ENCODE measurements at regions not wholly inside any gene's neighbourhood (a gene's known extent, or its start where the extent isn't known, plus 50 kb on each side); places are given as distances from the start of the nearest gene placed in this dataset.
"Not testable (repeated sequence)": the region's sequence is repeated elsewhere in the genome, so short reads cannot be mapped to it uniquely, and the experiment has no call there.

- ATAC-seq: no peak
- no peak for DNase-seq
- Mint-ChIP-seq H3K27ac (no peak overlapping the region), H3K27me3 (peaks cover 5% of the 10 kb centered on the region), H3K4me3 (no peak overlapping the region), H3K9me3 (no peaks in the 10 kb centered on the region), H3K36me3 (ENCODE audit: low read depth) (no peaks in the 10 kb centered on the region), H3K4me1 (no peaks in the 10 kb centered on the region)
Measured at GRCh38 chr13:74743992-74744391, 609.8 kb upstream of the KLF12 start.

GRCh38 chr13:74741732-74742131 lies 607.5 kb upstream of the KLF12 start:
- no peaks in the 10 kb centered on the region for H3K4me1 Mint-ChIP-seq
- no peak for ATAC-seq
- H3K9me3 Mint-ChIP-seq: no peaks in the 10 kb centered on the region
- H3K36me3 Mint-ChIP-seq (ENCODE audit: low read depth): no peaks in the 10 kb centered on the region
- H3K27ac Mint-ChIP-seq: no peak overlapping the region
- DNase-seq: no peak
- H3K4me3 Mint-ChIP-seq: no peak overlapping the region
- peaks cover 3% of the 10 kb centered on the region for H3K27me3 Mint-ChIP-seq

GRCh38 chr13:74732736-74733385 lies 598.7 kb upstream of the KLF12 start:
- H3K4me3 Mint-ChIP-seq: no peak overlapping the region
- no peak overlapping the region for H3K27ac Mint-ChIP-seq
- no peaks in the 10 kb centered on the region for H3K36me3 Mint-ChIP-seq (ENCODE audit: low read depth)
- H3K27me3 Mint-ChIP-seq: no peaks in the 10 kb centered on the region
- H3K9me3 Mint-ChIP-seq: no peaks in the 10 kb centered on the region
- no peak for ATAC-seq
- no peaks in the 10 kb centered on the region for H3K4me1 Mint-ChIP-seq
- DNase-seq: no peak

GRCh38 chr13:74731731-74732130 lies 597.5 kb upstream of the KLF12 start:
- H3K27me3 Mint-ChIP-seq: no peaks in the 10 kb centered on the region
- H3K27ac Mint-ChIP-seq: no peak overlapping the region
- ATAC-seq: no peak
- H3K9me3 Mint-ChIP-seq: no peaks in the 10 kb centered on the region
- DNase-seq: no peak
- H3K4me1 Mint-ChIP-seq: no peaks in the 10 kb centered on the region
- no peak overlapping the region for H3K4me3 Mint-ChIP-seq
- no peaks in the 10 kb centered on the region for H3K36me3 Mint-ChIP-seq (ENCODE audit: low read depth)

- no peak for DNase-seq
- H3K9me3 Mint-ChIP-seq: no peaks in the 10 kb centered on the region
Measured at GRCh38 chr13:74730556-74731331, 596.5 kb upstream of the KLF12 start.

GRCh38 chr13:74726206-74726605 lies 592.0 kb upstream of the KLF12 start:
- H3K4me1 Mint-ChIP-seq: no peaks in the 10 kb centered on the region
- H3K9me3 Mint-ChIP-seq: no peaks in the 10 kb centered on the region
- ATAC-seq (no peak), DNase-seq (no peak)
- H3K27me3 Mint-ChIP-seq: no peaks in the 10 kb centered on the region
- H3K36me3 Mint-ChIP-seq (ENCODE audit: low read depth): no peaks in the 10 kb centered on the region
- no peak overlapping the region for H3K27ac Mint-ChIP-seq
- no peak overlapping the region for H3K4me3 Mint-ChIP-seq

More at GRCh38 chr13:74730556-74731331, 596.5 kb upstream of the KLF12 start:
- H3K4me1 Mint-ChIP-seq: no peaks in the 10 kb centered on the region
- no peaks in the 10 kb centered on the region for H3K36me3 Mint-ChIP-seq (ENCODE audit: low read depth)
- H3K4me3 Mint-ChIP-seq: no peak overlapping the region
- no peak overlapping the region for H3K27ac Mint-ChIP-seq
- no peaks in the 10 kb centered on the region for H3K27me3 Mint-ChIP-seq
- ATAC-seq: no peak

GRCh38 chr13:74718232-74718842 lies 584.1 kb upstream of the KLF12 start:
- DNase-seq; H3K9me3 Mint-ChIP-seq; ATAC-seq; H3K4me3 Mint-ChIP-seq; H3K36me3 Mint-ChIP-seq (ENCODE audit: low read depth); H3K27ac Mint-ChIP-seq; H3K4me1 Mint-ChIP-seq; H3K27me3 Mint-ChIP-seq: not testable (repeated sequence)

GRCh38 chr13:74715718-74716117 lies 581.5 kb upstream of the KLF12 start:
- H3K27me3 Mint-ChIP-seq: no peaks in the 10 kb centered on the region
- H3K4me1 Mint-ChIP-seq: no peaks in the 10 kb centered on the region
- no peak overlapping the region for H3K4me3 Mint-ChIP-seq
- H3K9me3 Mint-ChIP-seq: peaks cover 6% of the 10 kb centered on the region
- DNase-seq (no peak), ATAC-seq (no peak)
- no peaks in the 10 kb centered on the region for H3K36me3 Mint-ChIP-seq (ENCODE audit: low read depth)
- H3K27ac Mint-ChIP-seq: no peak overlapping the region

- no peaks in the 10 kb centered on the region for H3K4me1 Mint-ChIP-seq
- ATAC-seq (no peak), DNase-seq (no peak)
- peaks cover 2% of the 10 kb centered on the region for H3K27me3 Mint-ChIP-seq
- no peaks in the 10 kb centered on the region for H3K36me3 Mint-ChIP-seq (ENCODE audit: low read depth)
- H3K4me3 Mint-ChIP-seq: no peak overlapping the region
- no peak overlapping the region for H3K27ac Mint-ChIP-seq
- H3K9me3 Mint-ChIP-seq: peaks cover 6% of the 10 kb centered on the region
Measured at GRCh38 chr13:74710006-74710405, 575.8 kb upstream of the KLF12 start.

- no peak overlapping the region for H3K4me3 Mint-ChIP-seq
- H3K27ac Mint-ChIP-seq: no peak overlapping the region
- no peaks in the 10 kb centered on the region for H3K36me3 Mint-ChIP-seq (ENCODE audit: low read depth)
- DNase-seq: no peak
- H3K27me3 Mint-ChIP-seq: peaks cover 2% of the 10 kb centered on the region
- H3K4me1 Mint-ChIP-seq: no peaks in the 10 kb centered on the region
- ATAC-seq: no peak
- peaks cover 6% of the 10 kb centered on the region for H3K9me3 Mint-ChIP-seq
Measured at GRCh38 chr13:74709226-74709625, 575.0 kb upstream of the KLF12 start.

GRCh38 chr13:74708629-74709028 lies 574.4 kb upstream of the KLF12 start:
- ATAC-seq: no peak
- H3K4me1 Mint-ChIP-seq: no peaks in the 10 kb centered on the region
- peaks cover 2% of the 10 kb centered on the region for H3K27me3 Mint-ChIP-seq
- H3K27ac Mint-ChIP-seq: no peak overlapping the region
- DNase-seq: no peak
- no peak overlapping the region for H3K4me3 Mint-ChIP-seq
- peaks cover 2% of the 10 kb centered on the region for H3K9me3 Mint-ChIP-seq
- H3K36me3 Mint-ChIP-seq (ENCODE audit: low read depth): no peaks in the 10 kb centered on the region

- no peak overlapping the region for H3K27ac Mint-ChIP-seq
- H3K9me3 Mint-ChIP-seq: no peaks in the 10 kb centered on the region
- DNase-seq: no peak
- H3K36me3 Mint-ChIP-seq (ENCODE audit: low read depth): no peaks in the 10 kb centered on the region
- ATAC-seq: no peak
- H3K27me3 Mint-ChIP-seq: peaks cover 2% of the 10 kb centered on the region
- H3K4me3 Mint-ChIP-seq: no peak overlapping the region
- no peaks in the 10 kb centered on the region for H3K4me1 Mint-ChIP-seq
Measured at GRCh38 chr13:74707291-74707690, 573.1 kb upstream of the KLF12 start.

GRCh38 chr13:74706801-74707200 lies 572.6 kb upstream of the KLF12 start:
- Mint-ChIP-seq H3K27ac (no peak overlapping the region), H3K27me3 (peaks cover 2% of the 10 kb centered on the region), H3K4me1 (no peaks in the 10 kb centered on the region), H3K36me3 (ENCODE audit: low read depth) (no peaks in the 10 kb centered on the region), H3K4me3 (no peak overlapping the region), H3K9me3 (no peaks in the 10 kb centered on the region)
- DNase-seq: no peak
- no peak for ATAC-seq

GRCh38 chr13:74705438-74705837 lies 571.2 kb upstream of the KLF12 start:
- no peaks in the 10 kb centered on the region for H3K9me3 Mint-ChIP-seq
- H3K27me3 Mint-ChIP-seq: peaks cover 4% of the 10 kb centered on the region
- no peaks in the 10 kb centered on the region for H3K36me3 Mint-ChIP-seq (ENCODE audit: low read depth)
- DNase-seq (no peak), ATAC-seq (no peak)
- no peaks in the 10 kb centered on the region for H3K4me1 Mint-ChIP-seq
- H3K27ac Mint-ChIP-seq: no peak overlapping the region
- H3K4me3 Mint-ChIP-seq: no peak overlapping the region

- no peaks in the 10 kb centered on the region for H3K4me1 Mint-ChIP-seq
- no peak overlapping the region for H3K4me3 Mint-ChIP-seq
- DNase-seq: no peak
- no peaks in the 10 kb centered on the region for H3K36me3 Mint-ChIP-seq (ENCODE audit: low read depth)
- H3K9me3 Mint-ChIP-seq: no peaks in the 10 kb centered on the region
- no peak for ATAC-seq
- H3K27me3 Mint-ChIP-seq: peaks cover 4% of the 10 kb centered on the region
- no peak overlapping the region for H3K27ac Mint-ChIP-seq
Measured at GRCh38 chr13:74703855-74704387, 569.7 kb upstream of the KLF12 start.
